Fibroblast of the aortic adventitia (primary cell): ENCODE measurements at regions not wholly inside any gene's neighbourhood (a gene's known extent, or its start where the extent isn't known, plus 50 kb on each side); places are given as distances from the start of the nearest gene placed in this dataset.
"Not testable (repeated sequence)": the region's sequence is repeated elsewhere in the genome, so short reads cannot be mapped to it uniquely, and the experiment has no call there.

Experiments
- DNase-seq: peaks from one replicate; pipeline ENCODE4 v3.0.0-alpha.2; 2010; ENCODE audit warnings: low read depth
- H3K4me3 ChIP-seq: 2 replicates; pipeline ENCODE4 v1.5.1; 2011; ENCODE audit warnings: low read depth, mild to moderate bottlenecking, control low read depth, low read length, moderate library complexity
- TF ChIP-seq, protein P1 (sequence below): IDR thresholded peaks from 2 replicates; pipeline ENCODE4 v1.5.1; 2011; ENCODE audit warnings: mild to moderate bottlenecking, low read length, control low read depth, inconsistent platforms; ENCODE audit not compliant: insufficient read depth

DNA sequence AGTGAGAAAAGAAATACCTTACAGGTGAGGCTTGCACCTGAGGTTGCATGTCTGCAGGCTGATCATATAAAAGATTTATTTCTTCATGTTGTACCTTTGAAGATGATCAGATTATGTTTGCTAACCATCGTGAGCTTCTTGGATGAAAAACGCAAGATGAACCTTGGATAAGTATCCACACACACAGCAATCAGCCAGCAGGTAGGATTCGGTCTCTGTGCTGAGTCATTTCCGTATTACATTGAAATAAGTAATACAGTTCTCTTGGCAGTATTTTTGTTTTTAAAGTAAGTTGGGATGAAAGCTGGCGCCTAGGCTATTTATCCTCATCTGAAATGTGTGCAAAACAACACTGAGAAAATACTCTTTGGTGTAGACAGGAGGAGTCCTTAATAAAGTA lies 109.0 kb upstream of the PRKCQ start:
- TF ChIP-seq, protein P1, sequence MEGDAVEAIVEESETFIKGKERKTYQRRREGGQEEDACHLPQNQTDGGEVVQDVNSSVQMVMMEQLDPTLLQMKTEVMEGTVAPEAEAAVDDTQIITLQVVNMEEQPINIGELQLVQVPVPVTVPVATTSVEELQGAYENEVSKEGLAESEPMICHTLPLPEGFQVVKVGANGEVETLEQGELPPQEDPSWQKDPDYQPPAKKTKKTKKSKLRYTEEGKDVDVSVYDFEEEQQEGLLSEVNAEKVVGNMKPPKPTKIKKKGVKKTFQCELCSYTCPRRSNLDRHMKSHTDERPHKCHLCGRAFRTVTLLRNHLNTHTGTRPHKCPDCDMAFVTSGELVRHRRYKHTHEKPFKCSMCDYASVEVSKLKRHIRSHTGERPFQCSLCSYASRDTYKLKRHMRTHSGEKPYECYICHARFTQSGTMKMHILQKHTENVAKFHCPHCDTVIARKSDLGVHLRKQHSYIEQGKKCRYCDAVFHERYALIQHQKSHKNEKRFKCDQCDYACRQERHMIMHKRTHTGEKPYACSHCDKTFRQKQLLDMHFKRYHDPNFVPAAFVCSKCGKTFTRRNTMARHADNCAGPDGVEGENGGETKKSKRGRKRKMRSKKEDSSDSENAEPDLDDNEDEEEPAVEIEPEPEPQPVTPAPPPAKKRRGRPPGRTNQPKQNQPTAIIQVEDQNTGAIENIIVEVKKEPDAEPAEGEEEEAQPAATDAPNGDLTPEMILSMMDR: no peak
- DNase-seq: no peak
- H3K4me3 ChIP-seq: no peak overlapping the region

DNA sequence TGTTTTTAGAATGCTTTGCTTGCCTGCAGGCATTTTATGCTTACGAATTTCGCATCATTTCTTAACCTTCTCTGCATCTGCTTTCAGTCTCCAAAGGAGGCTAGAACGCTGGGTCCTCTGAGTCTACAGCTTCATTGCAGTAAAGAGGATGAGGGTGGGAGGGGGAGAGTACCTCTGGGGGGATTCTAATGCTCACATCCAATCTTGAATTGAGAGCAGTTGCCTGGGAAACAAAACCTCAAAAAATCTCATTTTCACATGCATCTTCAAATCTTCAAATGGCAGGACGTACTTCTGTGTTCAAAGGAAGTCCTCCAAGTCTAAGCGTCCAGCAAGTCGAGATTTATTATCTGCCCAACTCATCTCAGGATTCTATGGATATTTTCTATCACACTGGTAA lies 100.7 kb upstream of the PRKCQ start:
- no peak overlapping the region for H3K4me3 ChIP-seq
- TF ChIP-seq, protein P1: no peak
- no peak for DNase-seq

DNA sequence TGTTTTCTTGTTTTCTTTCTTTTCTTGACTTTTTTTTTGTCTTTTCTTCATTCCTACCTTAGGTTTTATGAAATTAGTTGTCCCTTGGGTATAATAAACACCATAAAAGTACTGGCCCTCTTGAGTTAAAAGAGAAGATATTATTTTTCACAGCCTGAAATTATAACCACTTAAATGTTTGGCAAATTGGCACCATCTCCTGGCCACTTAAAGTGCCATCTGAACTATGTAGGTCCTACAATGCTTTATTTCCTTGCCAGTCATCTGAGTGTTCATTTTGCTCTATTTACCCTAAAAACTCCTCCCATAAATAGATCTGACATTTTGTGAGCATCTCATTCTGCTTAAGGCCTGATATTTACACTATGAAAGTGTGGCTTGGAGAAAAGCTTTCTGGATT lies 98.9 kb upstream of the PRKCQ start:
- TF ChIP-seq, protein P1: no peak
- H3K4me3 ChIP-seq: no peak overlapping the region
- DNase-seq: no peak

DNA sequence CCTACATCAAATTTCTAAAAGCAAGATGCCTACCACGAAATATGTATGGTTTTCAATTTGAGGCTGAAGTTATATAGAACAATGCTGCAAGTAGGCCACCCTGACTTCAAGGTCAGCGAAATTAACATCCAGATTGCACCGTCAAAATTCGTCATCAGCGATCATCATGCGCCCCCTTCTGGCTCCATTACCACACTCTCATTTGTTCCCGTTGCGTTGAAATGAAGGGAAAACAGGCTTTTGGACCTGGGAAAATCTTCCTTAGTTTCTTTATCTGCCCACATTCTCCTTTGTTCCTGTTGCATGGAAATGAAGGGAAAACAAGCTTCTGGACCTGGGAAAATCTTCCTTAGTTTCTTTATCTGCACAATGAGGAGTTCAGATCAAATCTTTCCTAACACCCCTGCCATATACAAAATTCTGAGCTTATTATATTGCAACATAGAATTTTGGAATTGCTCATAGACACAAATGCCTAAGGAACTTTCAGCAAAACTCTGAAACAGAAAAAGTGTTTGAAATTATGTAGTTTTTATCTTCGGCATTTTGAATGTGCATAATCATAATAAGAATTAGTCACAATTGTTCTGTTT lies 98.2 kb upstream of the PRKCQ start:
- DNase-seq: peak; percentile 40

DNA sequence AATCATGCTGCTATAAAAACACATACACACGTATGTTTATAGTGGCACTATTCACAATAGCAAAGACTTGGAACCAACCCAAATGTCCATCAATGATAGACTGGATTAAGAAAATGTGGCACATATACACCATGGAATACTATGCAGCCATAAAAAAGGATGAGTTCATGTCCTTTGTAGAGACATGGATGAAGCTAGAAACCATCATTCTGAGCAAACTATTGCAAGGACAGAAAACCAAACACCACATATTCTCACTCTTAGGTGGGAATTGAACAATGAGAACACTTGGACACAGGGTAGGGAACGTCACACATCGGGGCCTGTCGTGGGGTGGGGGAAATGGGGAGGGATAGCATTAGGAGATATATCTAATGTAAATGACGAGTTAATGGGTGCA lies 97.1 kb upstream of the PRKCQ start:
- DNase-seq, H3K4me3 ChIP-seq: not testable (repeated sequence)

More for the DNA sequence above, 98.2 kb upstream of the PRKCQ start:
- no peak overlapping the region for H3K4me3 ChIP-seq
- TF ChIP-seq, protein P1: peak; percentile 66

DNA sequence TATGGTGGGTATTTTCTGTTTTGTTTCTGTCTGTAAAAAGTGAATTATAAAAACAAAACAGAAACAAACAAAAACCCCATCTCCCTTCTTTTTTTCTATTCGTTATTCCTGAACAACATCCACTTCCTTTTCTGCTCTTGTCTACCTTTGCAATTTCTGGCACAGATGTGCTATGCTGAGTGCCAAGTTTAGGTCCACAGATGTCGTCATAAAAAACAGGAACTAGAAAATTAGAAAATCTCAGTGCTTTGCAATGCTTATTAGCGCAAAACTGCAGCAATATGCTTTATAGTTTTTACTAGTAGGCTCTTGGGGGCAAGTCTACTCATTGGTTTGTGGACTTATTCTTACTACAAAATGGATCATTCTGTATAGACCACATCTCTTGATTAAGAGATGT lies 94.2 kb upstream of the PRKCQ start:
- no peak for DNase-seq
- TF ChIP-seq, protein P1: no peak
- H3K4me3 ChIP-seq: no peak overlapping the region

DNA sequence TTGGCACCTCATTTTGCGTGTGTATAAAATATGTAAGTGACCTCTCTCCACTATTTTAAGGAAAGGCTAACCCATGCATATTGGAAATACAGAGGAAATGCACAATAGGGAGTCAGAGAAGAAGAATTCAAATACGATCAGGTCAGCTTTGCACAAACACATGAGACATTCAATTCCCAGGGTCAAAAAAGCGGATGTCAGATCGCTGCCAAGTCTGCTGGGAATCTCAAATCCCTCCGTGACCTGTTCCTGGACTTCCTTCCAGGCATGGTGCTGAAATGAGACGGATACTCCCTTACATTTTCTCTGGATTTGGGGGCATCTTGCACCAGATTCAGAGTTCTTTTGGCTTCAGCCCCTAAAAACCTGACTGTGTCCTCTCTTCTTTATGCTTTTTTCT lies 91.9 kb upstream of the PRKCQ start:
- TF ChIP-seq, protein P1: no peak

More for the DNA sequence above, 91.9 kb upstream of the PRKCQ start:
- no peak overlapping the region for H3K4me3 ChIP-seq
- no peak for DNase-seq
